Hepatocyte (in vitro differentiated cells): ENCODE measurements at regions not wholly inside any gene's neighbourhood (a gene's known extent, or its start where the extent isn't known, plus 50 kb on each side); places are given as distances from the start of the nearest gene placed in this dataset.

Experiments
- CTCF ChIP-seq: fragments of 200-600 bp; sonication (generic); IDR thresholded peaks from 2 replicates; pipeline ENCODE4 v1.5.1; 2016; ENCODE audit warnings: antibody characterized with exemption, mild to moderate bottlenecking; ENCODE audit not compliant: poor library complexity
- EZH2 ChIP-seq: fragments of 200-600 bp; sonication (generic); IDR thresholded peaks from 2 replicates; pipeline ENCODE4 v1.6.1; 2016; ENCODE audit warnings: antibody characterized with exemption, mild to moderate bottlenecking, borderline replicate concordance

DNA sequence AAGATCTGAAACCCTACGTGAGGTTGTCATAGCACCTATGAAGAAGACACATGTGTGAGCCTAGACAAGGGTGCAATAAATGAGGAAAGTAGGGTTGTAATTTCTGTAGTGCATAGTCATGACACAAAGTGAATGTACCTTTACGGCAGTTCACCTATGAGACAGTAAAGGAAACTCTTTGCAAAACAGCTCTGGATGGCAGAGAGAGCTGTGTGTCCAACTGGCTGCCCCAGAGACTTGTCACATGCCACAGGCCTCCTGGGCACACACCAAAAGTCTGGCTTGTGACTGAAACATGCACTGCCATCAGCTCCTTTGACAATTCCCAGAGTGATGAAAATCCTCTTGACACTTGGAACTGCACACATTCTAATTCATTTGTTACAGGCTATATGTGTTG lies 90.7 kb upstream of the NAMPT start:
- no peak for TF ChIP-seq CTCF
- no peak for TF ChIP-seq EZH2
